MM.1S (cell line): ENCODE measurements at regions not wholly inside any gene's neighbourhood (a gene's known extent, or its start where the extent isn't known, plus 50 kb on each side); places are given as distances from the start of the nearest gene placed in this dataset.
"Not testable (repeated sequence)": the region's sequence is repeated elsewhere in the genome, so short reads cannot be mapped to it uniquely, and the experiment has no call there.

Experiments used
- EZH2phosphoT487 ChIP-seq: fragments of 300-600 bp; sonication (generic); IDR thresholded peaks from 2 replicates; pipeline ENCODE4 v1.6.1; 2018; ENCODE audit warnings: antibody characterized with exemption, low read length
- TF ChIP-seq, protein P1 (sequence below): fragments of 300-600 bp; sonication (generic); IDR thresholded peaks from 2 replicates; pipeline ENCODE4 v1.5.1; 2016; ENCODE audit warnings: antibody characterized with exemption, low read length, mixed read lengths

GRCh38 chr21:10460957-10461356 lies 60.4 kb upstream of the TPTE start:
- TF ChIP-seq, protein P1, sequence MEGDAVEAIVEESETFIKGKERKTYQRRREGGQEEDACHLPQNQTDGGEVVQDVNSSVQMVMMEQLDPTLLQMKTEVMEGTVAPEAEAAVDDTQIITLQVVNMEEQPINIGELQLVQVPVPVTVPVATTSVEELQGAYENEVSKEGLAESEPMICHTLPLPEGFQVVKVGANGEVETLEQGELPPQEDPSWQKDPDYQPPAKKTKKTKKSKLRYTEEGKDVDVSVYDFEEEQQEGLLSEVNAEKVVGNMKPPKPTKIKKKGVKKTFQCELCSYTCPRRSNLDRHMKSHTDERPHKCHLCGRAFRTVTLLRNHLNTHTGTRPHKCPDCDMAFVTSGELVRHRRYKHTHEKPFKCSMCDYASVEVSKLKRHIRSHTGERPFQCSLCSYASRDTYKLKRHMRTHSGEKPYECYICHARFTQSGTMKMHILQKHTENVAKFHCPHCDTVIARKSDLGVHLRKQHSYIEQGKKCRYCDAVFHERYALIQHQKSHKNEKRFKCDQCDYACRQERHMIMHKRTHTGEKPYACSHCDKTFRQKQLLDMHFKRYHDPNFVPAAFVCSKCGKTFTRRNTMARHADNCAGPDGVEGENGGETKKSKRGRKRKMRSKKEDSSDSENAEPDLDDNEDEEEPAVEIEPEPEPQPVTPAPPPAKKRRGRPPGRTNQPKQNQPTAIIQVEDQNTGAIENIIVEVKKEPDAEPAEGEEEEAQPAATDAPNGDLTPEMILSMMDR: not testable (repeated sequence)
- not testable (repeated sequence) for TF ChIP-seq EZH2phosphoT487
